ENCODE measurements at regions not wholly inside any gene's neighbourhood (a gene's known extent, or its start where the extent isn't known, plus 50 kb on each side); places are given as distances from the start of the nearest gene placed in this dataset.

DNA sequence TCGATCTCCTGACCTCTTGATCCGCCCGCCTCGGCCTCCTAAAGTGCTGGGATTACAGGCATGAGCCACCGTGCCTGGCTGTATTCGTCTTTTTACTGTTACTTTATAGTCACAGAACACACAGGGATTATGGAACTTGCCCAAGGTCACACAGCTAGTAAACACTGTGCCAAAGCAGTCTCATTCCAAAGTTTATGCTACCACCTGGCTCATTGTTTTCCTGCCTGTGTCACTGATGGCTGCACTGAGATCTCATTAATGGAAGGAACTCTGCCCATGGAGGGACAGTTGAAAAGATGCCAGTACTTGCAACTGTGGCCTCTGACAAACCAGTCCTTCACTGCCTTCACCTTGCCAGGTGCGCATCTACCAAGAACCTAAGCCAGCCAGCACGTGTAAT is 517.7 kb downstream of the BCOR start:
- Histone ChIP-seq H3K4me3 (ENCODE audit: low read depth, low read length, poor library complexity, severe bottlenecking) (no peak overlapping the region), H2AFZ (ENCODE audit: low read length) (no peak overlapping the region), H3F3A (ENCODE audit: insufficient read depth, low read length) (no peaks in the 10 kb centered on the region), H3K9ac (ENCODE audit: low read length) (no peak overlapping the region), H3K9me3 (ENCODE audit: low read length) (no peaks in the 10 kb centered on the region), H3K27ac (ENCODE audit: low read depth, low read length, poor library complexity, severe bottlenecking) (no peak overlapping the region), H3K4me2 (ENCODE audit: low read length) (no peak overlapping the region), H3K9me2 (ENCODE audit: low read depth, low read length) (no peaks in the 10 kb centered on the region), H3K4me1 (ENCODE audit: insufficient read depth, low read length, severe bottlenecking) (no peaks in the 10 kb centered on the region), H3K27me3 (ENCODE audit: insufficient read depth, low read length) (no peaks in the 10 kb centered on the region), H3K36me3 (ENCODE audit: insufficient read depth, low read length) (no peaks in the 10 kb centered on the region), H3K79me2 (ENCODE audit: insufficient read depth, low read length) (no peaks in the 10 kb centered on the region), H4K20me1 (ENCODE audit: insufficient read depth, low read length) (no peaks in the 10 kb centered on the region)
- TF ChIP-seq, protein P1, sequence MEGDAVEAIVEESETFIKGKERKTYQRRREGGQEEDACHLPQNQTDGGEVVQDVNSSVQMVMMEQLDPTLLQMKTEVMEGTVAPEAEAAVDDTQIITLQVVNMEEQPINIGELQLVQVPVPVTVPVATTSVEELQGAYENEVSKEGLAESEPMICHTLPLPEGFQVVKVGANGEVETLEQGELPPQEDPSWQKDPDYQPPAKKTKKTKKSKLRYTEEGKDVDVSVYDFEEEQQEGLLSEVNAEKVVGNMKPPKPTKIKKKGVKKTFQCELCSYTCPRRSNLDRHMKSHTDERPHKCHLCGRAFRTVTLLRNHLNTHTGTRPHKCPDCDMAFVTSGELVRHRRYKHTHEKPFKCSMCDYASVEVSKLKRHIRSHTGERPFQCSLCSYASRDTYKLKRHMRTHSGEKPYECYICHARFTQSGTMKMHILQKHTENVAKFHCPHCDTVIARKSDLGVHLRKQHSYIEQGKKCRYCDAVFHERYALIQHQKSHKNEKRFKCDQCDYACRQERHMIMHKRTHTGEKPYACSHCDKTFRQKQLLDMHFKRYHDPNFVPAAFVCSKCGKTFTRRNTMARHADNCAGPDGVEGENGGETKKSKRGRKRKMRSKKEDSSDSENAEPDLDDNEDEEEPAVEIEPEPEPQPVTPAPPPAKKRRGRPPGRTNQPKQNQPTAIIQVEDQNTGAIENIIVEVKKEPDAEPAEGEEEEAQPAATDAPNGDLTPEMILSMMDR (IDR thresholded peaks at IDR 0.05; ENCODE audit: low read length), result no peak
- no peak for TF ChIP-seq EZH2 (IDR thresholded peaks at IDR 0.05; ENCODE audit: borderline replicate concordance, low read length)

DNA sequence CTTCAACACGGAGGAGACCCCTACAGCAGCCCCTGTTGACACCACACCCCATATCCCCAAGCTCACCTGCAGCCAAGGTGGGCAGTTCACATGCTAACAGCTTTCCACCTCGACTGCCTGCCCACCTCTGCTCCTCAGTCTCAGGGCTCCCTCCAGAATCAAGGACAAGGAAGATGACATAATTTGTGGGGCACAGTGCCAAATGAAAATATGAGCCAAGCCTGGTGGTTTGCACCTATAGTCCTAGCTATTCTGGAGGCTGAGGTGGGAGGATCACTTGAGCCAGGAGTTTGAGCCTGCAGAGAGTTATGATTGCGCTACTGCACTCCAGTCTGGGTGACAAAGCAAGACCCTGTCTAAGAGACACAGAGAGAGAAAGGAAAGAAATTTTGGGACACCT is 516.3 kb downstream of the BCOR start:
- no peak overlapping the region for H3K4me2 ChIP-seq (ENCODE audit: low read length)
- TF ChIP-seq, protein P1 (IDR thresholded peaks at IDR 0.05; ENCODE audit: low read length), result no peak
- TF ChIP-seq EZH2 (IDR thresholded peaks at IDR 0.05; ENCODE audit: borderline replicate concordance, low read length), result no peak
- H2AFZ ChIP-seq (ENCODE audit: low read length), result no peak overlapping the region
- no peaks in the 10 kb centered on the region for H3K9me2 ChIP-seq (ENCODE audit: low read depth, low read length)
- no peaks in the 10 kb centered on the region for H3K79me2 ChIP-seq (ENCODE audit: insufficient read depth, low read length)
- no peak overlapping the region for H3K9ac ChIP-seq (ENCODE audit: low read length)
- H4K20me1 ChIP-seq (ENCODE audit: insufficient read depth, low read length), result no peaks in the 10 kb centered on the region
- H3F3A ChIP-seq (ENCODE audit: insufficient read depth, low read length), result no peaks in the 10 kb centered on the region
- no peaks in the 10 kb centered on the region for H3K4me1 ChIP-seq (ENCODE audit: insufficient read depth, low read length, severe bottlenecking)
- H3K4me3 ChIP-seq (ENCODE audit: low read depth, low read length, poor library complexity, severe bottlenecking), result no peak overlapping the region
- H3K9me3 ChIP-seq (ENCODE audit: low read length), result no peaks in the 10 kb centered on the region
- no peaks in the 10 kb centered on the region for H3K27me3 ChIP-seq (ENCODE audit: insufficient read depth, low read length)
- no peaks in the 10 kb centered on the region for H3K36me3 ChIP-seq (ENCODE audit: insufficient read depth, low read length)
- no peak overlapping the region for H3K27ac ChIP-seq (ENCODE audit: low read depth, low read length, poor library complexity, severe bottlenecking)

DNA sequence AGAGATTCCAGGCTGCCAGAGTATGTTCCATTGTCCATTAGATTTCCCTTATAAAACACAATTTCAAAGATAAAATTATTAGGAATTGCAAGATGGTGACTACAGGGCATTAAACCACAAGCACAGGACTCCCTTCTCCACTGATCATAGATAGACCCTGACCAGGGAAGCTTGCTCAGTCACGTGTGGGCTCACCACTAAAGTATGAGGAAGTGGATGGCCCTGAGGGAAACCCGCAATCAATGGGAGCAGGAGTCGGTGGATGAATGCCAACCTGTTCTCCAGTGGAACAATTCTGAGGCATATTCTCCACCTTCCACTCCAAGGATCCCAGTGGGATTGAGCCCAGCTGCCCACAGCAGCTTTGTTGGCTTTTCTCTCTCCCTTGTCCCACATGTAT is 515.7 kb downstream of the BCOR start:
- H3K4me2 ChIP-seq (ENCODE audit: low read length), result no peak overlapping the region
- H3K36me3 ChIP-seq (ENCODE audit: insufficient read depth, low read length), result no peaks in the 10 kb centered on the region
- no peak overlapping the region for H3K27ac ChIP-seq (ENCODE audit: low read depth, low read length, poor library complexity, severe bottlenecking)
- no peaks in the 10 kb centered on the region for H3K27me3 ChIP-seq (ENCODE audit: insufficient read depth, low read length)
- no peak overlapping the region for H3K4me3 ChIP-seq (ENCODE audit: low read depth, low read length, poor library complexity, severe bottlenecking)
- no peak overlapping the region for H2AFZ ChIP-seq (ENCODE audit: low read length)
- H3K4me1 ChIP-seq (ENCODE audit: insufficient read depth, low read length, severe bottlenecking), result no peaks in the 10 kb centered on the region
- H3K9me3 ChIP-seq (ENCODE audit: low read length), result no peaks in the 10 kb centered on the region
- H3K9ac ChIP-seq (ENCODE audit: low read length), result no peak overlapping the region
- no peaks in the 10 kb centered on the region for H3K79me2 ChIP-seq (ENCODE audit: insufficient read depth, low read length)
- H4K20me1 ChIP-seq (ENCODE audit: insufficient read depth, low read length), result no peaks in the 10 kb centered on the region
- no peaks in the 10 kb centered on the region for H3K9me2 ChIP-seq (ENCODE audit: low read depth, low read length)
- no peaks in the 10 kb centered on the region for H3F3A ChIP-seq (ENCODE audit: insufficient read depth, low read length)
- TF ChIP-seq EZH2 (IDR thresholded peaks at IDR 0.05; ENCODE audit: borderline replicate concordance, low read length), result no peak
- TF ChIP-seq, protein P1 (IDR thresholded peaks at IDR 0.05; ENCODE audit: low read length), result no peak
